MM.1S (cell line): ENCODE measurements at regions not wholly inside any gene's neighbourhood (a gene's known extent, or its start where the extent isn't known, plus 50 kb on each side); places are given as distances from the start of the nearest gene placed in this dataset.

Source experiments
- CTCF ChIP-seq: fragments of 300-600 bp; sonication (generic); IDR thresholded peaks from 2 replicates; pipeline ENCODE4 v1.5.1; 2016; ENCODE audit warnings: antibody characterized with exemption, low read length, mixed read lengths
- EZH2 ChIP-seq: fragments of 300-600 bp; sonication (generic); optimal IDR thresholded peaks from 2 replicates; pipeline ENCODE3; 2017; ENCODE audit warnings: low read depth, mild to moderate bottlenecking, antibody characterized with exemption, low read length, mixed read lengths

DNA sequence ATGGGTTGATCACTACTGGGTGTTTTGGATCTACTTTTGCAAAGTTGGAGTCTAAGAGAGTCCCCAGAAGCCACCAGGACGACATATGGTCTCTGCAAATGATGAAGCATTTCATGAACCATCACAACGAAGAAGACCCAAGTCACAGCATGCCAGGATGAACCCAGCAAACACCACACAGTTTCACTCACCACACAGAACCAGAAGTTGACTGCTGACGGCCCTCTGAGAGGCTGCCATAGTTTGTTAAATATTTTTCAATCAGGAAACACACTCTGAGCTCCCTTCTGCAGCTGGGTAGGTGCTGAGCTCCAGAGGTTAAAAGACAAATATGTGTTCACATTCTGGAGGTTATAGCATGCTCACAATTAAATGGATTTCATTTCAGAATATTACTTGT lies 271.4 kb downstream of the DCDC2C start:
- TF ChIP-seq CTCF (no peak), EZH2 (no peak)
